Right cardiac atrium (tissue), 5 donors: ENCODE measurements at regions not wholly inside any gene's neighbourhood (a gene's known extent, or its start where the extent isn't known, plus 50 kb on each side); places are given as distances from the start of the nearest gene placed in this dataset.

Experiments
- ATAC-seq, 2 donors: fragments of 200-7000 bp; cut with Tn5 transposase; one replicate each; pipeline versions ENCODE4 v1.8.0 to v1.9.1; 2020; ENCODE audit warnings: moderate library complexity in 2 of 2, mild to moderate bottlenecking in 1 of 2
- DNase-seq, 3 donors: peaks; one replicate each; pipeline ENCODE4 v3.0.0-alpha.2; 2020
- H3K27ac ChIP-seq: one replicate; pipeline ENCODE4 v1.5.1; 2013; ENCODE audit warnings: mild to moderate bottlenecking, low read length, control low read depth, moderate library complexity
- H3K27me3 ChIP-seq: one replicate; pipeline ENCODE4 v1.6.1; 2013; ENCODE audit not compliant: control insufficient read depth, insufficient read depth
- H3K4me1 ChIP-seq: one replicate; pipeline ENCODE4 v1.6.1; 2013; ENCODE audit warnings: low read length; ENCODE audit not compliant: control insufficient read depth, insufficient read depth
- H3K4me3 ChIP-seq: one replicate; pipeline ENCODE4 v1.5.1; 2013; ENCODE audit warnings: low read length, control low read depth
- H3K9me3 ChIP-seq: one replicate; pipeline ENCODE4 v1.6.1; 2013; ENCODE audit warnings: low read length; ENCODE audit not compliant: control insufficient read depth
- whole genome bisulfite sequencing: extraction: QIAGEN DNeasy Blood & Tissue Kit; methylation state at CpG from one replicate; pipeline ENCODE4 v1.1.7; 2013; 5-methylcytosine and 5-hydroxymethylcytosine counted together
- intact Hi-C, 4 donors: fragments of 100-400 bp; cut with DNase I; formaldehyde crosslinking; loops; one replicate each; pipeline versions ENCODE4 v1.11.0 to v1.14.0; 2022 to 2023
- donor health status: healthy with polysubstance abuse.
- donor health status: DM: no; HTN: yes; CAD: no.
- donor health status: DM: no; HTN: no; CAD: no.
- donor health status: DM: no; HTN: yes; CAD: no; lungs with severe emphysema.
- donor health status: DM: yes; HTN: yes; CAD: no.

- Histone ChIP-seq H3K27ac (no peak overlapping the region), H3K4me3 (no peak overlapping the region), H3K9me3 (no peaks in the 10 kb centered on the region), H3K4me1 (no peaks in the 10 kb centered on the region), H3K27me3 (no peaks in the 10 kb centered on the region)
- 75% methylated on average over 1 of the region's 1 CpG for WGBS
- DNase-seq, result no peak
- ATAC-seq, result no peak
- intact Hi-C loops, result loop anchor here in 1 of 4 donors (10.0 kb wide), 1 partner anchor 135 kb away; no protein-coding TSS in a partner anchor
Observed at GRCh38 chr9:1469996-1470395, 419.8 kb downstream of the DMRT2 start.

- Histone ChIP-seq H3K27me3 (no peaks in the 10 kb centered on the region), H3K27ac (no peak overlapping the region), H3K4me3 (no peak overlapping the region), H3K4me1 (no peaks in the 10 kb centered on the region), H3K9me3 (no peaks in the 10 kb centered on the region)
- no peak for DNase-seq
- WGBS, result 41% methylated on average over 3 of the region's 3 CpGs
- ATAC-seq, result no peak
- intact Hi-C loops, result no loop called here
Observed at GRCh38 chr9:1473956-1474634, 423.9 kb downstream of the DMRT2 start.

- H3K4me3 ChIP-seq, result no peak overlapping the region
- no peak for ATAC-seq
- DNase-seq, result no peak
- H3K27ac ChIP-seq, result no peak overlapping the region
- no peaks in the 10 kb centered on the region for H3K4me1 ChIP-seq
- no peaks in the 10 kb centered on the region for H3K9me3 ChIP-seq
- WGBS, result 29% methylated on average over 1 of the region's 1 CpG
- intact Hi-C loops, result no loop called here
- no peaks in the 10 kb centered on the region for H3K27me3 ChIP-seq
Observed at GRCh38 chr9:1474671-1475070, 424.5 kb downstream of the DMRT2 start.

- intact Hi-C loops, result no loop called here
Observed at GRCh38 chr9:1490341-1491232, 440.4 kb downstream of the DMRT2 start.

GRCh38 chr9:1492156-1492555 is 442.0 kb downstream of the DMRT2 start:
- intact Hi-C loops, result no loop called here
- ATAC-seq (no peak), DNase-seq (no peak)
- H3K27me3 ChIP-seq, result no peaks in the 10 kb centered on the region
- H3K4me3 ChIP-seq, result no peak overlapping the region
- H3K4me1 ChIP-seq, result no peaks in the 10 kb centered on the region
- H3K9me3 ChIP-seq, result no peaks in the 10 kb centered on the region
- WGBS, result 68% methylated on average over 3 of the region's 3 CpGs
- no peak overlapping the region for H3K27ac ChIP-seq

More at GRCh38 chr9:1490341-1491232, 440.4 kb downstream of the DMRT2 start:
- Histone ChIP-seq H3K27me3 (no peaks in the 10 kb centered on the region), H3K27ac (no peak overlapping the region), H3K4me1 (no peaks in the 10 kb centered on the region), H3K4me3 (no peak overlapping the region), H3K9me3 (no peaks in the 10 kb centered on the region)
- 48% methylated on average over 8 of the region's 8 CpGs for WGBS
- DNase-seq (no peak), ATAC-seq (no peak)

- WGBS, result 81% methylated on average over 2 of the region's 2 CpGs
- H3K27ac ChIP-seq, result no peak overlapping the region
- no peak overlapping the region for H3K4me3 ChIP-seq
- no peaks in the 10 kb centered on the region for H3K4me1 ChIP-seq
- no peak for ATAC-seq
- intact Hi-C loops, result no loop called here
- no peaks in the 10 kb centered on the region for H3K27me3 ChIP-seq
- no peaks in the 10 kb centered on the region for H3K9me3 ChIP-seq
- no peak for DNase-seq
Observed at GRCh38 chr9:1495282-1496030, 445.3 kb downstream of the DMRT2 start.

GRCh38 chr9:1505489-1505888 is 455.3 kb downstream of the DMRT2 start:
- ATAC-seq (no peak), DNase-seq (no peak)
- Histone ChIP-seq H3K4me3 (no peak overlapping the region), H3K27ac (no peak overlapping the region), H3K4me1 (no peaks in the 10 kb centered on the region), H3K27me3 (no peaks in the 10 kb centered on the region), H3K9me3 (no peaks in the 10 kb centered on the region)
- intact Hi-C loops, result no loop called here
- 56% methylated on average over 2 of the region's 2 CpGs for WGBS

- no peak overlapping the region for H3K27ac ChIP-seq
- WGBS, result 82% methylated on average over 4 of the region's 4 CpGs
- H3K27me3 ChIP-seq, result no peaks in the 10 kb centered on the region
- ATAC-seq, result no peak
- H3K4me1 ChIP-seq, result no peaks in the 10 kb centered on the region
- no peak for DNase-seq
- no peaks in the 10 kb centered on the region for H3K9me3 ChIP-seq
- H3K4me3 ChIP-seq, result no peak overlapping the region
- intact Hi-C loops, result no loop called here
Observed at GRCh38 chr9:1510712-1511111, 460.6 kb downstream of the DMRT2 start.

- WGBS, result 87% methylated on average over 2 of the region's 2 CpGs
- ATAC-seq (no peak), DNase-seq (no peak)
Observed at GRCh38 chr9:1513105-1513504, 462.9 kb downstream of the DMRT2 start.

GRCh38 chr9:1514250-1514649 is 464.1 kb downstream of the DMRT2 start:
- Histone ChIP-seq H3K9me3 (no peaks in the 10 kb centered on the region), H3K4me3 (no peak overlapping the region), H3K4me1 (no peaks in the 10 kb centered on the region), H3K27ac (no peak overlapping the region), H3K27me3 (no peaks in the 10 kb centered on the region)
- intact Hi-C loops, result no loop called here
- 50% methylated on average over 3 of the region's 3 CpGs for WGBS
- DNase-seq (peak in 2 of 3 donors; percentile 34 to 55), ATAC-seq (no peak)

More at GRCh38 chr9:1513105-1513504, 462.9 kb downstream of the DMRT2 start:
- H3K4me3 ChIP-seq, result no peak overlapping the region
- no peaks in the 10 kb centered on the region for H3K4me1 ChIP-seq
- no peak overlapping the region for H3K27ac ChIP-seq
- intact Hi-C loops, result no loop called here
- H3K9me3 ChIP-seq, result no peaks in the 10 kb centered on the region
- H3K27me3 ChIP-seq, result no peaks in the 10 kb centered on the region
